Caki2 (cell line): ENCODE measurements at regions not wholly inside any gene's neighbourhood (a gene's known extent, or its start where the extent isn't known, plus 50 kb on each side); places are given as distances from the start of the nearest gene placed in this dataset.
A peak's percentile ranks its signal among the peaks of the same experiment; 100 is the strongest.
"Not testable (repeated sequence)": the region's sequence is repeated elsewhere in the genome, so short reads cannot be mapped to it uniquely, and the experiment has no call there.

Source experiments
- DNase-seq: peaks from one replicate; pipeline ENCODE4 v3.0.0-alpha.2; 2015; ENCODE audit warnings: low read depth
- in situ Hi-C: cut with HindIII; loops from 2 replicates; pipeline ENCODE4 v1.10.0; 2016; ENCODE audit warnings: low sequenced_read_pairs, low pct_unique_long_range_greater_than_20kb, mixed read lengths

DNA sequence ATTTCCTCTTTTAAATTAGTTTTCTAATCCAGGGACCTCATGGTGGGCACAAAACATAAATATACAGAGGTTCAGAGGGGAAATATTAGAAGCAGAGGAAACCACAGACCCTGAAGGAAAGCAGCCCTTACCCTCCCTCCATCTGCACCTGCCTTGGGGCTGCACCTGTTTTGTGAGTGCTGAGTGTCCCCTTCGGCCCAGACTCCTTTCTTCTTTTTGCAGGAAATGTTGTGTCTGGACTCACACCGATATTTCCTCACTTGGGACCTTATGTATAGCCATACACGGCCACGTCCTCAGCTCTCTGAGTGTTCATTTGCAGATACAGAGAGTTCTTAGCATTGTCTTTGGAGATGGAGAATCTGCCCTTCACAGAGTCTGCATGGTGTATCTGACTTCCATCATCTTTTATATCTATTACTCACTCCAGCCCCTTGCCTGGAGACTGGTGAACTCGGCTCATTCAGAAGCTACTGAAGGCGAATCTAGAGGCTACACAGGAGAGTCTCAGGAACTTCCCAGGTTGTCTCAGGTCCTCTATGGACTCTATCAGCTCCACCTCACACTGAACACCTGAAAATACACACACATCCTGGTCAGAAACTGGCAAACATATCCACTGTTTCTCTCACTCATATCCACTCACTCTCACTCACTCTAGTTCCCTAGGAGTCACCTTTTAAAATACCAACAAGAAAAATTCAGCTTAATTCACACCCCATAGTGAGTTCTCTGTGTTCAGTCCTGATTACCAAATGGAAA, 829.7 kb downstream of the TMEM121 start:
- in situ Hi-C loops, DNase-seq: not testable (repeated sequence)

GRCh38 chr14:106356643-106356930, 830.2 kb downstream of the TMEM121 start:
- in situ Hi-C loops, DNase-seq: not testable (repeated sequence)

DNA sequence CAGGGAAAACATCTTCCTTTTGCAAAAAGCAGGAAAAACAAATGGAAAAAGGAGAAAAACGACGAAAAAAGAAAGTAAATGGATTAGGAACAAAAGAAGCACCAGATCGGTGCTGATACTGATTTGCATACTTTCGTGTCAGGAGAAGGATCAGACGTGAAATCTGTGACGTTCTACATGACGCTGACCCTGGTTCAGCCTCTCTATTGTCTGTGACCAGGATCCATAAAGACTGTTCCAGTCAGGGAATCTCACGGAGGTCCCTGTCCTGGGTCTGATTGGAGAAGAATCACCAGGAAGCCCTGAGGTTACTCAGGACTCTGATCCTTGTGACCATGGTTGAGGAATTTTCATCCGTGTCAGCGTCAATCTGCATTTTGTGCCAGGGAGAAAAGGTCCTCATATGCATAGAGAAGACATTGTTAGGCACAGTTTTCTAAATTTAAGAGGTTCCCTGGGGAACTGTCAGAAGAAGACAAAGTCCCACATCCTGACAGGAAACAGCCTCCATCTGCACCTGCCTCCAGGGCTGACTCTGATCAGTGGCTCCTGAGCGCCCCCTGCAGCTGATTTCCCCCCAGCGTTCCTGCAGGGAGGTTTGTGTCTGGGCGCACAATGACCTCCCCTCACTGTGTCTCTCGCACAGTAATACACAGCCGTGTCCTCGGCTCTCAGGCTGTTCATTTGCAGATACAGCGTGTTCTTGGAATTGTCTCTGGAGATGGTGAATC, 832.9 kb downstream of the TMEM121 start:
- in situ Hi-C loops, DNase-seq: not testable (repeated sequence)

GRCh38 chr14:106365371-106365770, 839.0 kb downstream of the TMEM121 start:
- DNase-seq, in situ Hi-C loops: not testable (repeated sequence)

GRCh38 chr14:106365894-106366293, 839.5 kb downstream of the TMEM121 start:
- DNase-seq, in situ Hi-C loops: not testable (repeated sequence)

DNA sequence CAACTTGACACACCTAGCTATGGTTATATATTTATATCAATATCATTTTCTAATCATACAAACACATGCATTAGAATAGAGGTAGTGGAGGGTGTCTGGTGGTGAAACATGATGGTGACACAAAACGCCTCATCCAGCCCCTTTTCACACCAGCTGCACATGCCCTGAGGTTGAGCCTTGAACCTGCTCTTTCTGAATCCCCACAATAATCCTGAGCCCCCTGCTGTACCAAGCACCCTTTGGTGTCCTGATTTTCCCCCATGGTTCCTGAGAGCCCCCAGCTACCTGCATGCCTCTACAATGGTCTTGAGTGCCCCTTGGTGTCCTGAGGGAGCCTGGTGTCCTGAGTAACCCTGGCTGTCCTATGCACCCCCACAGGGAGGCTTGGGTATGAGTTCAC, 840.6 kb downstream of the TMEM121 start:
- in situ Hi-C loops, DNase-seq: not testable (repeated sequence)

DNA sequence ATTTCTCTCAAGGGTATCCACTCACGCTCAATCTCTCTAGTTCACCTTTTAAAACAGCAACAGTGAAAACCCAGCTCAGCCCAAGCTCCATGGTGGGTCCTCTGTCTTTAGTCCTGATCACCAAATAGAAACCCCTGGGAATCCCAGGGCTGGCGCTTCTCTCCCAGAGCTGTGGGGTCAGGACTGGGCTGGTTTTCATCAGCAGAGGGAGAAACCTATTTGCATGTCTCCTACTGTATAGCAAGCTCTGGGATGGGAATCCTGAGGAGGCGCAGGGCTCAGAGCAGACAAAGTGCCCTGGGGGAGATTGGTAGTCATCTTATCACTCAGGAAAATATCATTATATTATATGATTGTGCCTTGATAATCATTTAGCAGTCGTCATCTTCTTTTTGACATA, 843.1 kb downstream of the TMEM121 start:
- in situ Hi-C loops, DNase-seq: not testable (repeated sequence)

DNA sequence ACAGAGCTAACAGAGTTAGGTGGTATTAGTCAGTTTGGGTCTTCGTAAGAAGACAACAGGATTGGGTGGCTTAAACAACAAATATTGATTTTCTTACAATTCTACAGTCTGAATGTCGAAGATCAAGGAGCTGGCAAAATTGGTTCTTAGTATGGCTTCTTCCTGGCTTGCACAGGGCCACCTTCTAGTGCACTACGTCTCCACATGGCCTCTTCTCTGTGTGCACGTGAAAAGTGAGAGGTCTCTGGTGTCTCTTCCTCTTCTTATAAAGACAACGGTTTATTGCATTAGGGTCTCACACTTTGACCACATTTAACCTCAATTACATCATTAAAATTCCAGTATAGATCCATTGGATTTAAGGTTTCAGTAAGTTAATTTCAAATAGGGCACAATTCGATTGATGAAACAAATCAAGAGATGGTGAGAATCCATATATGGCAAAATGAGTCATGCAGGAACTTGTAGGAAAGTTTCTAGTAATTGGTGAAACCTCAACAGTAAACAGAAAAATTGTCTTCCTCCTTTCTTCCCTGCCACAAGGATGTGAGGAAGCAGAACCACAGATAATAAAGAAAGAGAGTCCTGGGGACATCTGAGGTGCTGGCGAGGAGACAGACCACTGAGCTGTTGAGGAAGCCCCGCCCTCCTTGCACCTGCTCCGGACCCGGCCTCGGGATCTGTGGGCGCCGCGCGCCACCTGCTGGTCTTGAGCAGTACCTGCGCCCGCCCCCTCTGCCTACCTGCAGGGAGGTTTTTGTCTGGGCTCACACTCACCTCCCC, 846.7 kb downstream of the TMEM121 start:
- in situ Hi-C loops: no loop called here
- DNase-seq: peak; percentile 26

DNA sequence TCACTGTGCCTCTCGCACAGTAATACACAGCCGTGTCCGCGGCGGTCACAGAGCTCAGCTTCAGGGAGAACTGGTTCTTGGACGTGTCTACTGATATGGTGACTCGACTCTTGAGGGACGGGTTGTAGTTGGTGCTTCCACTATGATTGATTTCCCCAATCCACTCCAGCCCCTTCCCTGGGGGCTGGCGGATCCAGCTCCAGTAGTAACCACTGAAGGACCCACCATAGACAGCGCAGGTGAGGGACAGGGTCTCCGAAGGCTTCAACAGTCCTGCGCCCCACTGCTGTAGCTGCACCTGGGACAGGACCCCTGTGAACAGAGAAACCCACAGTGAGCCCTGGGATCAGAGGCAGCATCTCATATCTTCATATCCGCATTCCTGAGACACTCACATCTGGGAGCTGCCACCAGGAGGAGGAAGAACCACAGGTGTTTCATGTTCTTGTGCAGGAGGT, 847.3 kb downstream of the TMEM121 start:
- DNase-seq, in situ Hi-C loops: not testable (repeated sequence)

GRCh38 chr14:106377432-106377831, 851.0 kb downstream of the TMEM121 start:
- DNase-seq: no peak
- in situ Hi-C loops: no loop called here

DNA sequence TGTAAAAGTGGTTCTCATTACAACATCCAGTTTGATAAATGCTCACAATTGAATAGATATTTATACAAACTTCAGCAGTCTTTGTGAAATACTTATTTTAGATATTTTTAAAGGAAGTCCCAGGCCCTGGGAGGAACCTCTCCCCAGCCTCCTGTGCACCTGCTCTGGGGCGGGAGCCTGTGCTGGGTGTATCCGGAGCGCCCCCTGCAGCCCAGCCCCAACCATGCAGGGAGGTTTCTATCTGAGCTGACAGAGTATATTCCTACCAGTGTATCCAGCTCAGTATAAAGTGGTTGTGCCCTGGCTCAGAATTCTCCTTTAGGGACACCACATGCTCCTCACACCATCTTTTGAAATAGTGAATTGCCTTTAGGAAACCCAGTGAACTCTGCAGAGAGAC, 851.8 kb downstream of the TMEM121 start:
- DNase-seq: no peak
- in situ Hi-C loops: no loop called here

- DNase-seq: no peak
- in situ Hi-C loops: no loop called here
Measured at GRCh38 chr14:106380740-106381139, 854.4 kb downstream of the TMEM121 start.

GRCh38 chr14:106389186-106389585, 862.8 kb downstream of the TMEM121 start:
- in situ Hi-C loops, DNase-seq: not testable (repeated sequence)

GRCh38 chr14:106390401-106390800, 864.0 kb downstream of the TMEM121 start:
- DNase-seq: no peak
- in situ Hi-C loops: no loop called here

GRCh38 chr14:106390947-106391346, 864.6 kb downstream of the TMEM121 start:
- no peak for DNase-seq
- in situ Hi-C loops: no loop called here

DNA sequence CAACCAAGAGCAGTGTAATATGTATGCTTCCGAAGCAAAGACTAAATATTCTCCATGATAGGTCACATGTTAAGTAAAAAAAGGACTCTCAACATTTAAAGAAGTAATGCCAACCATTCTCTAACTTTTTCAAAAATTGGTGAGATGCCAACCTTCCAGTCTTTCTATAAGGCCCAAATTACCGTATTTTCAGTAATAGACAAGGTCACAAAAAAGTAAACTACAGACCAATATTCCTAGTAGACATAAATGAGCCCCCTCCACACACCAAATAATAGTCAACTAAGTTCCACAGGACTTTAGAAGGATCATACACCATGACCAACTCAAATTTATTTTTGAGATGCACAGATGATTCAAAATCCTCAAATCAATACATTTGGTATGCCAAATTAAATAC, 867.4 kb downstream of the TMEM121 start:
- no peak for DNase-seq
- in situ Hi-C loops: no loop called here

- no peak for DNase-seq
- in situ Hi-C loops: no loop called here
Measured at GRCh38 chr14:106395456-106396050, 869.2 kb downstream of the TMEM121 start.

DNA sequence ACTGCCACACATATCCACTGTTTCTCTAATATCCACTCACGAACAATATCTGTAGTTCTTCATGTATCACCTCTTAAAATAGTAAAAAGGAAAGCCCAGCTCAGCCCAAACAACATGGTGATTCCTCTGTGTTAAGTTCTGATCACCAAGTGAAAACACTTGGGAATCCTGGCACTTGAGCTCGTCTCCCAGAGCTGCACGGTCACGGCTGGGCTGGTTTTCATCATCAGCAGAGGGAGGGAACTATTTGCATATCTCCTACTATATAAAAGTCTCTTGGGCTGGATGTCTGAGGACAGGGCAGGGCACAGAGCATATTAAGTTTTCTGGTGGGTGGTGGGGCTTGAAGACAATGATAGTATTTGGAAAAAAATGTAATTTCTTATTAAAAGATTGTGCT, 870.6 kb downstream of the TMEM121 start:
- in situ Hi-C loops: no loop called here
- no peak for DNase-seq

DNA sequence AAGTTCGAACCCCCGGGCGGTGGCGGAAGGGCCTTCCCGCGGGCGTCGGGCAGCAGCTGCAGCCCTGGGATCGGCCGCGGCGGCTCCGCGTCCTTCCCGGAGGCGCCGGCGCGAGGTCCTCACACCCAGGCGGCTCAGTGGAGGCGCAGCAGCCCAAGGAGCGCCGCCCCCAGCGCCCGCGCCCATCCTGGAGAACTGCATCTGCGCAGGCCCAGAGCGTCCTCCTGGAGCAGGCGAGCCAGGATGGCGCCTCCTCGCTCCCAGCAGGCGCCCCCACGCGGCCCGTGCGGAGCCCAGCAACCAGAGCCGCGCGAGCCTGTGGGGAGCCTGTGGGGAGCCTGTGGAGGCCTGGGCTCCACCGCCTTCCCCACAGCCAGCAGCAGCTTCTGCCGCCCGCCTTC, 872.5 kb downstream of the TMEM121 start:
- in situ Hi-C loops, DNase-seq: not testable (repeated sequence)
